IMR-90 (cell line): ENCODE measurements at regions not wholly inside any gene's neighbourhood (a gene's known extent, or its start where the extent isn't known, plus 50 kb on each side); places are given as distances from the start of the nearest gene placed in this dataset.

Experiments
- ATAC-seq: fragments of 200-7000 bp; cut with Tn5 transposase; 2 replicates; pipeline ENCODE4 v1.9.1; 2020; ENCODE audit warnings: low read depth, mild to moderate bottlenecking, moderate library complexity
- BruUV-seq: library from RNA; stranded (reverse); fragments of 400-500 nt; replicated peaks from 2 replicates; lab custom pipeline; 2021; lab: Mats Ljungman, UMichigan
- CTCF ChIA-PET: fragments of 300-600 bp; formaldehyde crosslinking; extraction: SDS; loops from one replicate; lab custom pipeline; 2021; ENCODE audit warnings: antibody characterized with exemption; lab: Yijun Ruan, JAX
- POLR2A ChIA-PET: fragments of 300-600 bp; sonication (Branson Sonifier 250); formaldehyde crosslinking; loops from one replicate; lab custom pipeline; 2022; ENCODE audit warnings: antibody characterized with exemption; ENCODE audit not compliant: unreplicated experiment; lab: Charles Lee
- DNase-seq: peaks from one replicate; pipeline ENCODE4 v3.0.0; 2013
- H2AFZ ChIP-seq: replicated peaks from 2 replicates; pipeline ENCODE3; 2013; ENCODE audit warnings: low read length, mild to moderate bottlenecking; ENCODE audit not compliant: poor library complexity
- H2AK5ac ChIP-seq: 2 replicates; pipeline ENCODE4 v1.6.1; 2013; ENCODE audit warnings: low read depth, low read length, inconsistent platforms
- H2AK9ac ChIP-seq: replicated peaks from 2 replicates; pipeline ENCODE3; 2013; ENCODE audit warnings: mild to moderate bottlenecking, low read depth, low read length, moderate library complexity; ENCODE audit not compliant: poor library complexity
- H2BK120ac ChIP-seq: 2 replicates; pipeline ENCODE4 v1.6.1; 2013; ENCODE audit warnings: low read depth, low read length, inconsistent platforms
- H2BK15ac ChIP-seq: 3 replicates; pipeline ENCODE4 v1.6.1; 2013; ENCODE audit warnings: low read depth, low read length, inconsistent platforms
- H2BK20ac ChIP-seq: 2 replicates; pipeline ENCODE4 v1.6.1; 2013; ENCODE audit warnings: low read depth, mild to moderate bottlenecking, inconsistent platforms, low read length, moderate library complexity
- H2BK5ac ChIP-seq: 2 replicates; pipeline ENCODE4 v1.6.1; 2013; ENCODE audit warnings: mild to moderate bottlenecking, low read depth, low read length, inconsistent platforms; ENCODE audit not compliant: poor library complexity, severe bottlenecking
- H3K14ac ChIP-seq: replicated peaks from 2 replicates; pipeline ENCODE4 v1.6.1; 2013; ENCODE audit warnings: low read depth, low read length, inconsistent platforms
- H3K18ac ChIP-seq: 2 replicates; pipeline ENCODE4 v1.6.1; 2013; ENCODE audit warnings: low read depth, low read length, control low read depth
- H3K23ac ChIP-seq: 2 replicates; pipeline ENCODE4 v1.6.1; 2013; ENCODE audit warnings: low read depth, low read length, inconsistent platforms
- H3K27ac ChIP-seq: 2 replicates; pipeline ENCODE4 v1.5.1; 2013; ENCODE audit warnings: mild to moderate bottlenecking, control low read depth, low read length; ENCODE audit not compliant: insufficient read depth
- H3K27me3 ChIP-seq: 2 replicates; pipeline ENCODE4 v1.6.1; 2013; ENCODE audit warnings: low read length; ENCODE audit not compliant: control insufficient read depth, insufficient read depth
- H3K36me3 ChIP-seq: 2 replicates; pipeline ENCODE4 v1.6.1; 2013; ENCODE audit warnings: low read length, mixed read lengths; ENCODE audit not compliant: control insufficient read depth, insufficient read depth
- H3K4ac ChIP-seq: 2 replicates; pipeline ENCODE4 v1.6.1; 2013; ENCODE audit warnings: low read depth, low read length, inconsistent platforms
- H3K4me1 ChIP-seq: 2 replicates; pipeline ENCODE4 v1.6.1; 2013; ENCODE audit warnings: low read length, mixed read lengths; ENCODE audit not compliant: control insufficient read depth, insufficient read depth
- H3K4me2 ChIP-seq: 2 replicates; pipeline ENCODE4 v1.6.1; 2013; ENCODE audit warnings: low read depth, mild to moderate bottlenecking, control low read depth, low read length, moderate library complexity
- H3K4me3 ChIP-seq: 2 replicates; pipeline ENCODE4 v1.5.1; 2013; ENCODE audit warnings: low read depth, mild to moderate bottlenecking, control low read depth, low read length, moderate library complexity; ENCODE audit not compliant: insufficient read depth
- H3K56ac ChIP-seq: 2 replicates; pipeline ENCODE4 v1.6.1; 2013; ENCODE audit warnings: low read length, inconsistent platforms; ENCODE audit not compliant: insufficient read depth; ENCODE audit errors: extremely low read depth
- H3K79me1 ChIP-seq, 2 experiments: 2 replicates each; pipeline ENCODE4 v1.6.1; 2013; ENCODE audit warnings: low read length in 2 of 2, inconsistent platforms in 1 of 2, low read depth in 1 of 2
- H3K9ac ChIP-seq: 2 replicates; pipeline ENCODE4 v1.6.1; 2013; ENCODE audit warnings: low read depth, low read length, control low read depth
- H3K9me1 ChIP-seq: 2 replicates; pipeline ENCODE4 v1.6.1; 2013; ENCODE audit warnings: low read length, inconsistent platforms; ENCODE audit not compliant: insufficient read depth
- H3K9me3 ChIP-seq: 2 replicates; pipeline ENCODE4 v1.6.1; 2013; ENCODE audit warnings: low read length; ENCODE audit not compliant: control insufficient read depth, insufficient read depth
- H4K20me1 ChIP-seq: 2 replicates; pipeline ENCODE4 v1.6.1; 2013; ENCODE audit warnings: low read length, inconsistent platforms; ENCODE audit not compliant: insufficient read depth
- H4K5ac ChIP-seq: 2 replicates; pipeline ENCODE4 v1.6.1; 2013; ENCODE audit warnings: mild to moderate bottlenecking, low read depth, low read length, control low read depth
- H4K8ac ChIP-seq, 2 experiments: 2 replicates each; pipeline ENCODE4 v1.6.1; 2013; ENCODE audit warnings: low read depth in 2 of 2, low read length in 2 of 2, control low read depth in 1 of 2, inconsistent platforms in 1 of 2
- H4K91ac ChIP-seq: 2 replicates; pipeline ENCODE4 v1.6.1; 2013; ENCODE audit warnings: low read depth, low read length, inconsistent platforms; ENCODE audit not compliant: insufficient read depth
- CEBPB ChIP-seq: IDR thresholded peaks from 2 replicates; pipeline ENCODE4 v1.6.1; 2012; ENCODE audit warnings: low read depth, low read length, improper control_type of control experiment
- CTCF ChIP-seq: conservative IDR thresholded peaks from 2 replicates; pipeline ENCODE4 v1.5.1; 2012; ENCODE audit warnings: mild to moderate bottlenecking, low read depth, low read length, improper control_type of control experiment
- MXI1 ChIP-seq: IDR thresholded peaks from 2 replicates; pipeline ENCODE4 v1.6.1; 2012; ENCODE audit warnings: low read depth, mild to moderate bottlenecking, low read length, moderate library complexity, borderline replicate concordance
- RAD21 ChIP-seq: IDR thresholded peaks from 2 replicates; pipeline ENCODE4 v1.6.1; 2012; ENCODE audit warnings: low read length, improper control_type of control experiment
- RCOR1 ChIP-seq: IDR thresholded peaks from 2 replicates; pipeline ENCODE4 v1.6.1; 2012; ENCODE audit warnings: mild to moderate bottlenecking, low read length, improper control_type of control experiment; ENCODE audit not compliant: insufficient replicate concordance
- RFX5 ChIP-seq: IDR thresholded peaks from 2 replicates; pipeline ENCODE4 v1.8.0; 2012; ENCODE audit warnings: low read depth, mild to moderate bottlenecking, low read length, moderate library complexity
- WGBS, 2 experiments: methylation state at CpG; one replicate each; pipeline versions ENCODE4 v1.1.5 to v1.1.7; 2013; ENCODE audit warnings: missing lambda C conversion rate in 2 of 2; ENCODE audit not compliant: insufficient read length in 1 of 2; ENCODE audit errors: extremely low coverage in 2 of 2; 5-methylcytosine and 5-hydroxymethylcytosine counted together
- dilution Hi-C: fragments of 300-500 bp; cut with HindIII; formaldehyde crosslinking; loops from one replicate; pipeline ENCODE4 v1.14.3; 2018; ENCODE audit warnings: low sequenced_read_pairs; ENCODE audit not compliant: unreplicated experiment
- in situ Hi-C: fragments of 300-500 bp; cut with MboI; formaldehyde crosslinking; loops from 3 replicates; pipeline ENCODE4 v1.14.3; 2019; ENCODE audit warnings: low sequenced_read_pairs, inconsistent platforms, mixed read lengths
- intact Hi-C: fragments of 100-400 bp; cut with micrococcal nuclease; formaldehyde crosslinking; loops from 2 replicates; pipeline ENCODE4 v1.10.0; 2022

GRCh38 chr6:99138445-99138844 lies 190.7 kb upstream of the FBXL4 start:
- intact Hi-C loops: no loop called here
- Histone ChIP-seq H3K9me3 (no peaks in the 10 kb centered on the region), H3K4ac (no peak overlapping the region), H3K27ac (no peak overlapping the region), H4K20me1 (no peaks in the 10 kb centered on the region), H3K9me1 (no peaks in the 10 kb centered on the region), H3K4me1 (no peaks in the 10 kb centered on the region), H3K56ac (no peak overlapping the region), H3K4me3 (no peak overlapping the region), H2BK20ac (no peak overlapping the region), H3K36me3 (no peaks in the 10 kb centered on the region), H3K14ac (no peak overlapping the region), H2BK15ac (no peak overlapping the region), H4K91ac (no peak overlapping the region), H3K4me2 (no peak overlapping the region), H2BK120ac (no peak overlapping the region), H3K79me1 (no peaks in the 10 kb centered on the region), H3K9ac (no peak overlapping the region), H2AK5ac (no peak overlapping the region), H2AFZ (no peak overlapping the region), H2AK9ac (no peak overlapping the region), H3K18ac (no peak overlapping the region), H3K27me3 (no peaks in the 10 kb centered on the region), H3K23ac (no peak overlapping the region), H2BK5ac (no peak overlapping the region), H4K8ac (no peak overlapping the region), H4K5ac (no peak overlapping the region)
- no TSS peak for BruUV-seq
- dilution Hi-C loops: no loop called here
- ATAC-seq (no peak), DNase-seq (no peak)
- POLR2A ChIA-PET: no interaction called here
- in situ Hi-C loops: no loop called here
- no CpG with 5 or more reads among the region's 1 CpG for WGBS, 2 experiments
- no peak for TF ChIP-seq CTCF
- no peak for TF ChIP-seq RCOR1
- TF ChIP-seq RFX5: no peak
- TF ChIP-seq RAD21: no peak
- TF ChIP-seq CEBPB: no peak
- no peak for TF ChIP-seq MXI1
- CTCF ChIA-PET: no interaction called here
